PC-3 (cell line): ENCODE measurements at regions not wholly inside any gene's neighbourhood (a gene's known extent, or its start where the extent isn't known, plus 50 kb on each side); places are given as distances from the start of the nearest gene placed in this dataset.
A peak's percentile ranks its signal among the peaks of the same experiment; 100 is the strongest.

Experiments used
- ATAC-seq: fragments of 200-7000 bp; cut with Tn5 transposase; 2 replicates; pipeline ENCODE4 v1.9.1; 2020; ENCODE audit warnings: mild to moderate bottlenecking, moderate library complexity
- BruUV-seq: library from RNA; stranded (reverse); fragments of 400-500 nt; replicated peaks from 2 replicates; lab custom pipeline; 2021; lab: Mats Ljungman, UMichigan
- CTCF ChIA-PET: fragments of 300-600 bp; sonication (Branson Sonifier 250); formaldehyde crosslinking; loops from one replicate; lab custom pipeline; 2022; ENCODE audit warnings: antibody characterized with exemption; lab: Charles Lee
- POLR2A ChIA-PET: fragments of 300-600 bp; sonication (Branson Sonifier 250); formaldehyde crosslinking; loops from one replicate; lab custom pipeline; 2022; ENCODE audit warnings: antibody characterized with exemption; ENCODE audit not compliant: unreplicated experiment; lab: Charles Lee
- DNase-seq: peaks from one replicate; pipeline ENCODE4 v3.0.0-alpha.2; 2015
- H2AFZ ChIP-seq: fragments of 300-600 bp; sonication (generic); 2 replicates; pipeline ENCODE4 v1.6.0; 2016; ENCODE audit warnings: antibody characterized with exemption, low read length
- H3F3A ChIP-seq: fragments of 300-600 bp; sonication (generic); one replicate; pipeline ENCODE4 v1.6.0; 2017; ENCODE audit warnings: antibody characterized with exemption, low read length, control low read depth, mild to moderate bottlenecking; ENCODE audit not compliant: unreplicated experiment
- H3K27ac ChIP-seq: fragments of 300-600 bp; sonication (generic); 2 replicates; pipeline ENCODE4 v1.5.1; 2016; ENCODE audit warnings: mild to moderate bottlenecking, low read length
- H3K27me3 ChIP-seq: fragments of 300-600 bp; sonication (generic); 2 replicates; pipeline ENCODE4 v1.6.1; 2016; ENCODE audit warnings: low read length, mixed read lengths
- H3K36me3 ChIP-seq: fragments of 300-600 bp; sonication (generic); 2 replicates; pipeline ENCODE4 v1.6.1; 2016; ENCODE audit warnings: low read depth, mixed run types, low read length, mixed read lengths
- H3K4me1 ChIP-seq: fragments of 300-600 bp; sonication (generic); 2 replicates; pipeline ENCODE4 v1.5.1; 2016; ENCODE audit warnings: low read length; ENCODE audit not compliant: insufficient read depth
- H3K4me2 ChIP-seq: fragments of 300-600 bp; sonication (generic); 2 replicates; pipeline ENCODE4 v1.6.0; 2016; ENCODE audit warnings: low read length
- H3K4me3 ChIP-seq: fragments of 300-600 bp; sonication (generic); 2 replicates; pipeline ENCODE4 v1.5.1; 2016; ENCODE audit warnings: mild to moderate bottlenecking, low read length, mixed read lengths
- H3K79me2 ChIP-seq: fragments of 300-600 bp; sonication (generic); 2 replicates; pipeline ENCODE4 v1.6.1; 2017; ENCODE audit warnings: low read length, mixed read lengths
- H3K9ac ChIP-seq: fragments of 300-600 bp; sonication (generic); 2 replicates; pipeline ENCODE4 v1.6.0; 2016; ENCODE audit warnings: mild to moderate bottlenecking, low read length
- H3K9me2 ChIP-seq: fragments of 300-600 bp; sonication (generic); replicated peaks from 2 replicates; pipeline ENCODE4 v1.6.1; 2016; ENCODE audit warnings: mixed run types, low read length, mixed read lengths
- H3K9me3 ChIP-seq: fragments of 300-600 bp; sonication (generic); 2 replicates; pipeline ENCODE4 v1.6.1; 2016; ENCODE audit warnings: low read length, mixed read lengths
- H4K20me1 ChIP-seq: fragments of 300-600 bp; sonication (generic); 2 replicates; pipeline ENCODE4 v1.6.1; 2016; ENCODE audit warnings: low read length, mixed read lengths
- CTCF ChIP-seq: fragments of 300-600 bp; sonication (generic); conservative IDR thresholded peaks from 2 replicates; pipeline ENCODE4 v1.5.1; 2017; ENCODE audit warnings: antibody characterized with exemption, low read depth, mild to moderate bottlenecking, low read length
- EZH2 ChIP-seq: fragments of 300-600 bp; sonication (generic); IDR thresholded peaks from one replicate; pipeline ENCODE4 v1.6.1; 2017; ENCODE audit warnings: antibody characterized with exemption, mild to moderate bottlenecking, low read length; ENCODE audit not compliant: unreplicated experiment
- EZH2phosphoT487 ChIP-seq: fragments of 300-600 bp; sonication (generic); IDR thresholded peaks from 2 replicates; pipeline ENCODE4 v1.6.1; 2018; ENCODE audit warnings: mild to moderate bottlenecking, antibody characterized with exemption, low read length, borderline replicate concordance
- intact Hi-C: fragments of 100-400 bp; cut with micrococcal nuclease; formaldehyde crosslinking; loops from 2 replicates; pipeline ENCODE4 v1.9.0; 2023

DNA sequence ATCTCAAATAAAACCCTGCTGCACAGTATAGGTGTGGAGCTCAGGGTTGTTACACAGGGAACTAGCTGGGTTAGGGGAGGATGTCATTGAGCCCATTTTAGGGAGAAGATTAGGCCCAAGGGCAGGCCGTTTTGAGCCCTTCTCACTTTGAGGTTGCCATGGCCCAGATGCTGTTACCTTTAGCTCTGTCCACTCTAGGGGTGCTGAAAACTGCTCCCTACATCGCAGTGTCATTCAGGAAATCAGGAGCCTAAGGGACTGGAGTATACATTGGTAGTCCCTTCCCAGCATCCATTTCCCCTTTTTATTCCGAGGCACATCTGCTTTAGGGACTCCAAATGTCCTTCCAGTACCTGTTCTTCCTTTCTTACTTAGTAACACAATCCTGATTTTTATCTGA, 79.0 kb upstream of the SELENOK start:
- ChIA-PET CTCF (no interaction called here), POLR2A (no interaction called here)
- intact Hi-C loops: no loop called here
- no TSS peak for BruUV-seq
- Histone ChIP-seq H3K79me2 (no peaks in the 10 kb centered on the region), H3K4me3 (no peak overlapping the region), H3K36me3 (no peaks in the 10 kb centered on the region), H3K9me2 (no peaks in the 10 kb centered on the region), H3F3A (no peaks in the 10 kb centered on the region), H3K27me3 (peaks cover 7% of the 10 kb centered on the region; the same call in 1 of the 2 replicates), H2AFZ (no peak overlapping the region), H3K4me1 (no peaks in the 10 kb centered on the region), H3K27ac (no peak overlapping the region), H3K4me2 (no peak overlapping the region), H3K9ac (no peak overlapping the region), H3K9me3 (0 out of 2 replicates have a peak, but pooled peaks cover 8% of the 10 kb centered on the region), H4K20me1 (no peaks in the 10 kb centered on the region)
- no peak for ATAC-seq
- TF ChIP-seq EZH2phosphoT487 (no peak), CTCF (no peak), EZH2 (no peak)
- DNase-seq: peak; percentile 11

DNA sequence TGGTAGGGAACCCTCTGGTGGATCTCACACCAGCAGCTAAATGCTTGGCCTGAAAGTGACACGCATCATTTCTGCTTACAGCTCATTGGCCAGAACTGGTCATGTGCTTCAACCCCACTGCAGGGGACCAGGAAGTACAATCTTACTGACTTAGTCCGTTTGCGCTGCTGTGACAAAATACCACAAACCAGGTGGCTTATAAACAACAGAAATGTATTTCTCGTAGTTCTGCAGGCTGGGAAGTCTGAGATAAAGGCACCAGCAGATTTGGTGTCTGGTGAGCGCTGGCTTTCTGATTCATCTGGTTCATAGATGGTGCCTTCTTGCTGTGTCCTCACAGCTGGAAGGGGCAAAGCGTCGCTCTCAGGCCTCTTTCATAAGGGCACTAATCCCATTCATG, 77.4 kb upstream of the SELENOK start:
- Histone ChIP-seq H3K79me2 (no peaks in the 10 kb centered on the region), H3K27me3 (no peaks in the 10 kb centered on the region), H3F3A (no peaks in the 10 kb centered on the region), H4K20me1 (no peaks in the 10 kb centered on the region), H3K36me3 (no peaks in the 10 kb centered on the region), H3K4me3 (no peak overlapping the region), H3K9me2 (no peaks in the 10 kb centered on the region), H3K4me1 (no peaks in the 10 kb centered on the region), H3K27ac (no peak overlapping the region), H3K4me2 (no peak overlapping the region), H3K9ac (no peak overlapping the region), H2AFZ (no peak overlapping the region), H3K9me3 (0 out of 2 replicates have a peak, but pooled peaks cover 8% of the 10 kb centered on the region)
- BruUV-seq: no TSS peak
- TF ChIP-seq EZH2 (no peak), CTCF (no peak), EZH2phosphoT487 (no peak)
- DNase-seq (no peak), ATAC-seq (no peak)
- intact Hi-C loops: no loop called here
- CTCF ChIA-PET: no interaction called here
- POLR2A ChIA-PET: no interaction called here

- H3F3A ChIP-seq: no peaks in the 10 kb centered on the region
- H3K9me3 ChIP-seq: no peaks in the 10 kb centered on the region
- no TSS peak for BruUV-seq
- intact Hi-C loops: no loop called here
- H3K9me2 ChIP-seq: no peaks in the 10 kb centered on the region
- no peaks in the 10 kb centered on the region for H3K79me2 ChIP-seq
- ChIA-PET POLR2A (no interaction called here), CTCF (no interaction called here)
- H3K9ac ChIP-seq: no peak overlapping the region
- no peaks in the 10 kb centered on the region for H3K36me3 ChIP-seq
- H2AFZ ChIP-seq: no peak overlapping the region
- DNase-seq: no peak
- H3K27me3 ChIP-seq: no peaks in the 10 kb centered on the region
- no peaks in the 10 kb centered on the region for H3K4me1 ChIP-seq
- no peak for ATAC-seq
- TF ChIP-seq EZH2phosphoT487 (no peak), EZH2 (no peak), CTCF (no peak)
- H3K4me2 ChIP-seq: no peak overlapping the region
- H3K4me3 ChIP-seq: no peak overlapping the region
- no peaks in the 10 kb centered on the region for H4K20me1 ChIP-seq
- H3K27ac ChIP-seq: no peak overlapping the region
Observed at GRCh38 chr3:53965291-53965690, 73.6 kb upstream of the SELENOK start.
